ENCODE measurements at regions not wholly inside any gene's neighbourhood (a gene's known extent, or its start where the extent isn't known, plus 50 kb on each side); places are given as distances from the start of the nearest gene placed in this dataset.

- DNase-seq: peak; percentile 82
These were observed 50.0 kb upstream of the SLC19A1 start for GRCh38 chr21:45592208-45592619.

GRCh38 chr21:45592626-45593134 lies 50.4 kb upstream of the SLC19A1 start:
- DNase-seq: no peak

GRCh38 chr21:45593162-45594022 lies 50.1 kb upstream of the PCBP3 start:
- no peak for DNase-seq
